ENCODE measurements at regions not wholly inside any gene's neighbourhood (a gene's known extent, or its start where the extent isn't known, plus 50 kb on each side); places are given as distances from the start of the nearest gene placed in this dataset.
"Not testable (repeated sequence)": the region's sequence is repeated elsewhere in the genome, so short reads cannot be mapped to it uniquely, and the experiment has no call there.

DNA sequence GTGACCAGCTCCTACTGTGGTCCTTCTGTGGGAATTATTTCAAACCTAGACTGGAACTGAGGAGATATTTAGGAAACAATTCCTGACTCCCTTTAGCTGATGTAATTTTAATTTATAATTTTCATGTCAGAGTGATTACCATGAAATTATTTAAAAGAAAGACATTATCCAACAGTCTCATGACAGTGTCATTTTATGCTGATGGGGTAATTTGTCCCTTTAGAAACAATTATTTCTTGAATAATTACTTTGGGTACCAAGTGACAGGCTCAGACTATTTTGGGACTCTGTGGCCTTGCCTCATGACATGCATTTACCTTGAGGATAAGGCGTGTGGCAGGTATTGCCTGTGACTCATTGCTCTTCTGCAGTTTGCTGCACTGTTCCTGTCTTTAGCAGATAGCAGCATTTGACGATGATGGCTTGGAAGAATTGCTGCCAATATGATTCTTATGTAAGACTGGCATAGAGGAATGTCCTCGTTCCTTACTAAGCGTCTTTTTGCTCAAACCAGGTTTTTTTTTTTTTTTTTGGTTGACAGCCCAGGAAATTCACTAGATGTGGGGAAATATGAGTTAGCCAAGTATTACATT lies 206.0 kb upstream of the HMCN1 start:
- no peaks in the 10 kb centered on the region for H3K27me3 Mint-ChIP-seq
- H3K9me3 Mint-ChIP-seq, result peaks cover 0 to 26% of the 10 kb centered on the region in 2 donors
- no peak for ATAC-seq
- H3K4me1 Mint-ChIP-seq, result no peaks in the 10 kb centered on the region
- H3K4me3 Mint-ChIP-seq, result no peak overlapping the region
- H3K27ac Mint-ChIP-seq, result no peak overlapping the region
- no peak for DNase-seq

- H3K27me3 Mint-ChIP-seq, result no peaks in the 10 kb centered on the region
- ATAC-seq (no peak), DNase-seq (no peak)
- no peaks in the 10 kb centered on the region for H3K4me1 Mint-ChIP-seq
- H3K9me3 Mint-ChIP-seq, result peaks cover 5 to 22% of the 10 kb centered on the region in 2 donors
- no peak overlapping the region for H3K4me3 Mint-ChIP-seq
- no peak overlapping the region for H3K27ac Mint-ChIP-seq
Measured at GRCh38 chr1:185526344-185527307, 207.6 kb upstream of the HMCN1 start.

- H3K9me3 Mint-ChIP-seq, result peaks cover 5 to 22% of the 10 kb centered on the region in 2 donors
- no peak for DNase-seq
- H3K27me3 Mint-ChIP-seq, result no peaks in the 10 kb centered on the region
- ATAC-seq, result no peak
- no peaks in the 10 kb centered on the region for H3K4me1 Mint-ChIP-seq
- H3K27ac Mint-ChIP-seq, result peak overlapping the region in 1 of 2 donors; percentile 67
- H3K4me3 Mint-ChIP-seq, result no peak overlapping the region
Measured at GRCh38 chr1:185520188-185520920, 203.3 kb upstream of the IVNS1ABP start.

- DNase-seq (no peak), ATAC-seq (no peak)
- Mint-ChIP-seq H3K9me3 (peaks cover under 1 to 11% of the 10 kb centered on the region in 2 donors), H3K27ac (no peak overlapping the region), H3K4me3 (no peak overlapping the region), H3K27me3 (no peaks in the 10 kb centered on the region), H3K4me1 (no peaks in the 10 kb centered on the region)
Measured at GRCh38 chr1:185517808-185518419, 200.9 kb upstream of the IVNS1ABP start.

DNA sequence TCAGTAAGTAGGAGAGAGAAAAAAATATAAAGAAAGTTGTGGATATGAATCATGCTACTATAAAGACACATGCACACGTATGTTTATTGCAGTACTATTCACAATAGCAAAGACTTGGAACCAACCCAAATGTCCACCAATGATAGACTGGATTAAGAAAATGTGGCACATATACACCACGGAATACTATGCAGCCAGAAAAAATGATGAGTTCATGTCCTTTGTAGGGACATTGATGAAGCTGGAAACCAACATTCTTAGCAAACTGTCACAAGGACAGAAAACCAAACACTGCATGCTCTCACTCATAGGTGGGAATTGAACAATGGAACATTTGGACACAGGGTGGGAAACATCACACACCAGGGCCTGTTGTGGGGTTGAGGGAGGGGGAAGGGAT lies 200.3 kb upstream of the IVNS1ABP start:
- not testable (repeated sequence) for H3K4me1 Mint-ChIP-seq, DNase-seq, H3K27ac Mint-ChIP-seq, H3K9me3 Mint-ChIP-seq, ATAC-seq, H3K27me3 Mint-ChIP-seq, H3K4me3 Mint-ChIP-seq

- DNase-seq (no peak), ATAC-seq (no peak)
- Mint-ChIP-seq H3K27ac (no peak overlapping the region), H3K27me3 (no peaks in the 10 kb centered on the region), H3K9me3 (peaks cover 0 to 8% of the 10 kb centered on the region in 2 donors), H3K4me1 (no peaks in the 10 kb centered on the region), H3K4me3 (no peak overlapping the region)
Measured at GRCh38 chr1:185515696-185516095, 198.7 kb upstream of the IVNS1ABP start.

DNA sequence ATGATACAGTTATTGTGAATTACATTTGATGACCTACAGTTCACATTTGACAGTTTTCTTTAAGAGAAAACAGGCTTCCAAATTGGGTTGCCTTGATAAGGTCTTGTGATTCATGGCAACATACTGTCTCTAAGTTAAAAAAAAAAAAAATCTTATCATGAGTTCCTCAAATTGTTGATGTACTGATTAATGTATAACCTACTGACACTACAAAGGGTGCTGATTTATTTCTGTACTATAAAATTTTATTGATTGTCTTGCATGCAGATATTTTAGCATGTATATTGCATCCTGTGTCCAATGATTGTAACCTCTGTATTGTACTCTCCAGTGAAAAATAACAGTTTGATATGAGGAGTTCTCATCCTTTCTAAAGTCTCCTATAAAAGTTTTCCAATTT lies 197.3 kb upstream of the IVNS1ABP start:
- H3K9me3 Mint-ChIP-seq, result peaks cover 0 to 8% of the 10 kb centered on the region in 2 donors
- no peak for DNase-seq
- H3K4me1 Mint-ChIP-seq, result no peaks in the 10 kb centered on the region
- H3K27me3 Mint-ChIP-seq, result no peaks in the 10 kb centered on the region
- H3K4me3 Mint-ChIP-seq, result no peak overlapping the region
- no peak overlapping the region for H3K27ac Mint-ChIP-seq
- ATAC-seq, result no peak

DNA sequence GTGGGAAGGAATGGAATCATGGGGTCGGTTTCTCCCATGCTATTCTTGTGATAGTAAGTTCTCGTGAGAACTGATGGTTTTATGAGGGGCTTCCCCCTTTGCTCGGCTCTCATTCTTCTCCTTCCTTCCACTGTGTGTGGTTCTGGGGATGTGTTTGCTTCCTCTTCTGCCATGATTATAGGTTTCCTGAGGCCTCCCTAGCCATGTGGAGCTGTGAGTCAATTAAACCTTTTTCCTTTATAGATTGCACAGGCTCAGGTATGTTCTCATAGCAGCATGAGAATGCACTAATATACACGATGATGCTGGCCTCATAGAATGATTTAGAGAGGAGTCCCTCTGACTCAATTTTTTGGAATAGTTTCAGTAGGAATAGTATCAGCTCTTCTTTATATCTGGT lies 195.4 kb upstream of the IVNS1ABP start:
- H3K27me3 Mint-ChIP-seq, result no peaks in the 10 kb centered on the region
- no peaks in the 10 kb centered on the region for H3K4me1 Mint-ChIP-seq
- no peak for ATAC-seq
- no peak overlapping the region for H3K4me3 Mint-ChIP-seq
- H3K27ac Mint-ChIP-seq, result no peak overlapping the region
- peaks cover 6 to 8% of the 10 kb centered on the region in 2 donors for H3K9me3 Mint-ChIP-seq
- DNase-seq, result no peak

DNA sequence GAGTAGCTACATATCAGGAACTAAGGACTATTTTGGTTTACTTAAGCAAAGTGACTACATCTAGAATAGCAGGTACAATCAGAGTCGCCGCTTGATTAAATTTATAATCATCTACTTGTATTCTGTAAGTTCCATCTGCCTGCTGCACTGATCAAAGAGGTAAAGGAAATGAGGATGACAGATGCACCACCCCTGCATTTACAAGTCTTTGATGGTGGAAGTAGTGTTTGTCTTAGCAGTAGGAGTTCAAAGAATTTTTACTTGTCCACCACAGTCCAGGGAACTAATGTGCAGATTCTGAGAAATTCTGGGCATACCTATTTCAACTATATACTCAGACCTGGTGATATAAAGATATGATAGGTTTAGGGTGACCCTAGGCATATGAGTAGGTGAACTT lies 184.1 kb upstream of the IVNS1ABP start:
- Mint-ChIP-seq H3K9me3 (peaks cover 7 to 8% of the 10 kb centered on the region in 2 donors), H3K27me3 (no peaks in the 10 kb centered on the region), H3K4me3 (no peak overlapping the region), H3K4me1 (peaks cover 22% of the 10 kb centered on the region), H3K27ac (no peak overlapping the region)
- ATAC-seq (no peak), DNase-seq (no peak)

GRCh38 chr1:185500001-185500626 lies 183.1 kb upstream of the IVNS1ABP start:
- Mint-ChIP-seq H3K4me3 (peak overlapping the region in 1 of 2 donors; percentile 2), H3K27ac (peak overlapping the region in 1 of 2 donors; percentile 31), H3K27me3 (no peaks in the 10 kb centered on the region), H3K4me1 (peaks cover 22% of the 10 kb centered on the region), H3K9me3 (no peaks in the 10 kb centered on the region)
- ATAC-seq (peak; percentile 90), DNase-seq (peak; percentile 12 to 18)

- H3K4me3 Mint-ChIP-seq, result no peak overlapping the region
- no peaks in the 10 kb centered on the region for H3K9me3 Mint-ChIP-seq
- no peaks in the 10 kb centered on the region for H3K27me3 Mint-ChIP-seq
- ATAC-seq, result no peak
- DNase-seq, result no peak
- no peak overlapping the region for H3K27ac Mint-ChIP-seq
- peaks cover 22% of the 10 kb centered on the region for H3K4me1 Mint-ChIP-seq
Measured at GRCh38 chr1:185498207-185498606, 181.2 kb upstream of the IVNS1ABP start.

DNA sequence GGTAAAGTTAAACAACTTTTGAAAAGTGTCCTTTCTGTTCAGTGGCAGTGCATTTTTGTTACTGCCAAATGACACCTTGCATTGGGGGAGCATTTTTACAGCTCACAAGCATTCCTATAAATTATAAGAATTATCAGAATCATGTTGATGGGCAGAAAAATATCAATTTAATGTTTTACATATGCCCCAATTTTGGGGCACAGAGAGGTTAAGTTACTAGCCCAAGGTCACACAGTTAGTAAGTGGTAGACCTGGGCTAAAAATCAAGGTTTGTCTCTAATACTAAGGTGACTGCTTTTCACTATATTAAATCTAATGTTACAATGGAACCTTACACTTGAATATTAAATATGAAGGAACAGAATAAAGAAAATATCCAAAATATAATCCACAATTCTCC lies 180.1 kb upstream of the IVNS1ABP start:
- H3K4me3 Mint-ChIP-seq, result no peak overlapping the region
- H3K9me3 Mint-ChIP-seq, result no peaks in the 10 kb centered on the region

DNA sequence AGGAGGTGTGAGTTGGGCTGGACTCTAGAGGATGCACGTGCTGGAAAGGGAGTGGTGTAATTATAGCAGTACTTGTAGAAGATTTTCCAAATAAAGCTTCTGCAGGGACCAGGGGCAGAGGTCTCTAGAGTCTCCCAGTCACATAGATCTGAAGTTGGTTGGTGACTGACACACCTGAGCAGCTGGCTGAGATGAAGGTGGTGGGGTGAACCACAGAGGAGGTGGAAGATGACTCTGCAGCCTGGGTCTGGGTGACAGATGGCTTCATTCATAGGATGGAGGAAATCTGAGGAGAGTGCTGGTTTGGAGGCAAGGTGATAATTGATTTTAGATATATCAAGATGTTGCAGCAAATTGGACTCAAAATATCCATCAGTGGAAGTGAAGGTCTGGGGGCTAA lies 178.9 kb upstream of the IVNS1ABP start:
- Mint-ChIP-seq H3K4me3 (no peak overlapping the region), H3K27ac (no peak overlapping the region), H3K4me1 (peaks cover 18% of the 10 kb centered on the region), H3K9me3 (no peaks in the 10 kb centered on the region), H3K27me3 (no peaks in the 10 kb centered on the region)
- ATAC-seq, result peak; percentile 65
- DNase-seq, result no peak

More for the DNA sequence above, 180.1 kb upstream of the IVNS1ABP start:
- DNase-seq, result no peak
- H3K27me3 Mint-ChIP-seq, result no peaks in the 10 kb centered on the region
- H3K27ac Mint-ChIP-seq, result no peak overlapping the region
- H3K4me1 Mint-ChIP-seq, result peaks cover 22% of the 10 kb centered on the region
- no peak for ATAC-seq

- no peak overlapping the region for H3K27ac Mint-ChIP-seq
- no peak overlapping the region for H3K4me3 Mint-ChIP-seq
- no peak for ATAC-seq
- no peaks in the 10 kb centered on the region for H3K9me3 Mint-ChIP-seq
- no peak for DNase-seq
- no peaks in the 10 kb centered on the region for H3K27me3 Mint-ChIP-seq
- peaks cover 9% of the 10 kb centered on the region for H3K4me1 Mint-ChIP-seq
Measured at GRCh38 chr1:185495007-185495406, 178.0 kb upstream of the IVNS1ABP start.
